ENCODE measurements at regions not wholly inside any gene's neighbourhood (a gene's known extent, or its start where the extent isn't known, plus 50 kb on each side); places are given as distances from the start of the nearest gene placed in this dataset.

DNA sequence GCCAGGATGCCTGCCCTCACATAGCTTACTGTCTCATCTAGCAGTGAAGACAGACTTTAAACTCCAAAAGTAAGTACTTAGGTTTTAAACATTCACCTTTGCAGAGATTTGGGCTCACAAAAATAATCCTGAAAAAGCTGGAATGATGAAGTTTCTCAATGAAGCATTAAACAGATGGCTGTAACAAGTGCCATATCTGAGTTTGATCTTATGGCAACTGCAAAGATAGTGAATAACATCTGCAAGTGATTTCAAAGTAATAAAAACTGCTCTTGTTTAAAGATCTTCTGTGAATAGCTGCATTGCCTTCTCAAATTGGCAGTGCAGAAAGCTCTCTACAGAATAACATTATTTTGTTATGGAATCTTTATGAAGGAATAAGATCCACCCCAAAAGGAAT lies 271.2 kb upstream of the SMIM31 start:
- no peak overlapping the region for H3K23ac ChIP-seq (ENCODE audit: insufficient read length, low read depth, low read length)
- H3K27me3 Mint-ChIP-seq (ENCODE audit: low read depth): no peaks in the 10 kb centered on the region
- no peaks in the 10 kb centered on the region for H3K23me2 ChIP-seq (ENCODE audit: insufficient read length, low read depth, low read length, poor library complexity, severe bottlenecking)
- no peaks in the 10 kb centered on the region for H3K4me1 ChIP-seq (ENCODE audit: insufficient read depth, low read length)
- no peak for DNase-seq
- no peak overlapping the region for H2BK120ac ChIP-seq (ENCODE audit: low read depth, low read length, poor library complexity, severe bottlenecking)
- no peak overlapping the region for H3K18ac ChIP-seq (ENCODE audit: insufficient read length, low read depth, low read length)
- no peaks in the 10 kb centered on the region for H3K9me3 Mint-ChIP-seq
- no peak overlapping the region for H3K4me2 ChIP-seq (ENCODE audit: insufficient read depth, insufficient read length, low read length)
- no peaks in the 10 kb centered on the region for H3K36me3 Mint-ChIP-seq (ENCODE audit: insufficient read depth in 1 of 3, low read depth in 3 of 3)
- H3K79me1 ChIP-seq (ENCODE audit: insufficient read depth, low read depth, low read length, poor library complexity, severe bottlenecking): no peaks in the 10 kb centered on the region
- no peak overlapping the region for H3K27ac Mint-ChIP-seq
- H3K79me2 ChIP-seq (ENCODE audit: insufficient read depth, low read length): no peaks in the 10 kb centered on the region
- H2BK15ac ChIP-seq (ENCODE audit: low read depth, low read length): no peak overlapping the region
- no peak overlapping the region for H3K14ac ChIP-seq (ENCODE audit: insufficient read depth, low read length)
- H2BK5ac ChIP-seq (ENCODE audit: insufficient read length, low read length): no peak overlapping the region
- no peak overlapping the region for H3K9ac ChIP-seq (ENCODE audit: extremely low read depth, insufficient read length, low read length)
- H2BK20ac ChIP-seq (ENCODE audit: low read depth, low read length, poor library complexity, severe bottlenecking): no peak overlapping the region
- peaks cover 2 to 5% of the 10 kb centered on the region in 2 experiments; a peak in 1 of 4 replicates for H3K4me1 Mint-ChIP-seq
- H4K5ac ChIP-seq (ENCODE audit: insufficient read length, low read depth, low read length): no peak overlapping the region
- no peak overlapping the region for H2AFZ ChIP-seq (ENCODE audit: low read length)
- H3T11ph ChIP-seq (ENCODE audit: low read length): no peak overlapping the region
- no peak overlapping the region for H4K8ac ChIP-seq (replicated peaks; ENCODE audit: insufficient read length, low read depth, low read length)
- no peaks in the 10 kb centered on the region for H4K20me1 ChIP-seq (ENCODE audit: control insufficient read depth, insufficient read depth, insufficient read length)
- H3K56ac ChIP-seq (ENCODE audit: insufficient read length, low read depth, low read length): no peak overlapping the region
- no peak overlapping the region for H2AK5ac ChIP-seq (ENCODE audit: insufficient read length, low read length)
- no peak overlapping the region for H3K4ac ChIP-seq (ENCODE audit: low read depth, low read length)
- H3K27ac ChIP-seq (ENCODE audit: insufficient read length, low read depth, low read length): no peak overlapping the region
- no peak overlapping the region for H2BK12ac ChIP-seq (ENCODE audit: insufficient read length, low read depth, low read length)
- no peak for TF ChIP-seq CTCF (conservative IDR thresholded peaks at IDR 0.05)
- H4K91ac ChIP-seq (ENCODE audit: insufficient read length, low read depth, low read length): no peak overlapping the region
- no peaks in the 10 kb centered on the region for H3K27me3 ChIP-seq (ENCODE audit: insufficient read depth, low read length)
- H3K9me3 ChIP-seq (ENCODE audit: control insufficient read depth, low read depth, low read length): no peaks in the 10 kb centered on the region
- H3K4me3 Mint-ChIP-seq: no peak overlapping the region
